Hepatocyte (in vitro differentiated cells): ENCODE measurements at regions not wholly inside any gene's neighbourhood (a gene's known extent, or its start where the extent isn't known, plus 50 kb on each side); places are given as distances from the start of the nearest gene placed in this dataset.

Experiments used
- DNase-seq: peaks from one replicate; pipeline ENCODE4 v3.0.0-alpha.2; 2016; ENCODE audit warnings: low spot score
- H2AFZ ChIP-seq: fragments of 200-600 bp; sonication (generic); 2 replicates; pipeline ENCODE4 v1.6.0; 2016; ENCODE audit warnings: antibody characterized with exemption, mild to moderate bottlenecking
- H3K27ac ChIP-seq: fragments of 200-600 bp; sonication (generic); 2 replicates; pipeline ENCODE4 v1.5.1; 2016; ENCODE audit warnings: mild to moderate bottlenecking
- H3K27me3 ChIP-seq: fragments of 200-600 bp; sonication (generic); 2 replicates; pipeline ENCODE4 v1.6.1; 2016
- H3K36me3 ChIP-seq: fragments of 200-600 bp; sonication (generic); replicated peaks from 2 replicates; pipeline ENCODE4 v1.5.1; 2016; ENCODE audit warnings: low read depth; ENCODE audit not compliant: insufficient read depth
- H3K4me1 ChIP-seq: fragments of 200-600 bp; sonication (generic); 2 replicates; pipeline ENCODE4 v1.5.1; 2016; ENCODE audit warnings: mild to moderate bottlenecking, moderate library complexity; ENCODE audit not compliant: insufficient read depth
- H3K4me2 ChIP-seq: fragments of 200-600 bp; sonication (generic); 2 replicates; pipeline ENCODE4 v1.6.0; 2016
- H3K4me3 ChIP-seq: fragments of 200-600 bp; sonication (generic); 2 replicates; pipeline ENCODE4 v1.5.1; 2016; ENCODE audit warnings: mild to moderate bottlenecking
- H3K79me2 ChIP-seq: fragments of 200-600 bp; sonication (generic); 2 replicates; pipeline ENCODE4 v1.6.0; 2017; ENCODE audit warnings: mild to moderate bottlenecking
- H3K9me2 ChIP-seq: fragments of 200-600 bp; sonication (generic); replicated peaks from 2 replicates; pipeline ENCODE4 v1.6.0; 2017; ENCODE audit warnings: mild to moderate bottlenecking; ENCODE audit not compliant: insufficient read depth
- H3K9me3 ChIP-seq: fragments of 200-600 bp; sonication (generic); 2 replicates; pipeline ENCODE4 v1.5.1; 2016; ENCODE audit warnings: low read depth, mild to moderate bottlenecking
- H4K20me1 ChIP-seq: fragments of 200-600 bp; sonication (generic); 2 replicates; pipeline ENCODE4 v1.6.0; 2016; ENCODE audit warnings: mild to moderate bottlenecking; ENCODE audit not compliant: insufficient read depth, poor library complexity, severe bottlenecking
- EZH2 ChIP-seq: fragments of 200-600 bp; sonication (generic); IDR thresholded peaks from 2 replicates; pipeline ENCODE4 v1.6.1; 2016; ENCODE audit warnings: antibody characterized with exemption, mild to moderate bottlenecking, borderline replicate concordance
- EZH2phosphoT487 ChIP-seq: fragments of 200-600 bp; sonication (generic); IDR thresholded peaks from one replicate; pipeline ENCODE4 v1.6.1; 2018; ENCODE audit warnings: antibody characterized with exemption, mild to moderate bottlenecking, low read depth, moderate library complexity; ENCODE audit not compliant: unreplicated experiment, severe bottlenecking
- WGBS: methylation state at CpG from one replicate; pipeline ENCODE4 v1.1.6; 2016; ENCODE audit warnings: low lambda C conversion rate; ENCODE audit errors: missing lambda C conversion rate; 5-methylcytosine and 5-hydroxymethylcytosine counted together
- TF ChIP-seq, protein P1 (sequence below): fragments of 200-600 bp; sonication (generic); IDR thresholded peaks from 2 replicates; pipeline ENCODE4 v1.5.1; 2016; ENCODE audit warnings: antibody characterized with exemption, mild to moderate bottlenecking; ENCODE audit not compliant: poor library complexity

DNA sequence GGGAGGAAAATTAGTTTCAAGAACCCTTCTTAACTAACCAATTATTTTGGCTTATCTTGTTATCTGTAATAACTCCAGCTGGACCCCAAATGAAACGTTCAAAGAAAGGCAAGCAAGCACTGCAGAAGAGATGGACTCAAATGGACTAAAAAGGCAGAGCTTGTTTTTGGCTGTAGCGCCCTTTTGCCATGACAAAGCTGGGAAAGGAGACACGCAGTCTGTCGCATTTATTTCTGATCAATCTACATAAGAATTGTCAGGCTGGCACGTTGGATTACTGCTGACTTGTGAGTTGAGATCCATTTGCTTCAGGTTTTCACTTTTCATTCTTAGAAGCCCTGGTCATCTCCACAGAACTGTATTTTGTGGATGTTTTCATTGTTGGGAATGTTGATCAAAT, 402.9 kb downstream of the TMEM182 start:
- H2AFZ ChIP-seq, result no peak overlapping the region
- no peak overlapping the region for H3K4me2 ChIP-seq
- WGBS, result 64% methylated on average over 5 of the region's 5 CpGs
- no peaks in the 10 kb centered on the region for H3K79me2 ChIP-seq
- H4K20me1 ChIP-seq, result no peaks in the 10 kb centered on the region
- H3K4me3 ChIP-seq, result no peak overlapping the region
- no peak overlapping the region for H3K27ac ChIP-seq
- H3K4me1 ChIP-seq, result no peaks in the 10 kb centered on the region
- H3K9me2 ChIP-seq, result no peaks in the 10 kb centered on the region
- no peak for DNase-seq
- peaks cover 6% of the 10 kb centered on the region for H3K27me3 ChIP-seq
- TF ChIP-seq, protein P1, sequence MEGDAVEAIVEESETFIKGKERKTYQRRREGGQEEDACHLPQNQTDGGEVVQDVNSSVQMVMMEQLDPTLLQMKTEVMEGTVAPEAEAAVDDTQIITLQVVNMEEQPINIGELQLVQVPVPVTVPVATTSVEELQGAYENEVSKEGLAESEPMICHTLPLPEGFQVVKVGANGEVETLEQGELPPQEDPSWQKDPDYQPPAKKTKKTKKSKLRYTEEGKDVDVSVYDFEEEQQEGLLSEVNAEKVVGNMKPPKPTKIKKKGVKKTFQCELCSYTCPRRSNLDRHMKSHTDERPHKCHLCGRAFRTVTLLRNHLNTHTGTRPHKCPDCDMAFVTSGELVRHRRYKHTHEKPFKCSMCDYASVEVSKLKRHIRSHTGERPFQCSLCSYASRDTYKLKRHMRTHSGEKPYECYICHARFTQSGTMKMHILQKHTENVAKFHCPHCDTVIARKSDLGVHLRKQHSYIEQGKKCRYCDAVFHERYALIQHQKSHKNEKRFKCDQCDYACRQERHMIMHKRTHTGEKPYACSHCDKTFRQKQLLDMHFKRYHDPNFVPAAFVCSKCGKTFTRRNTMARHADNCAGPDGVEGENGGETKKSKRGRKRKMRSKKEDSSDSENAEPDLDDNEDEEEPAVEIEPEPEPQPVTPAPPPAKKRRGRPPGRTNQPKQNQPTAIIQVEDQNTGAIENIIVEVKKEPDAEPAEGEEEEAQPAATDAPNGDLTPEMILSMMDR, result no peak
- TF ChIP-seq EZH2 (no peak), EZH2phosphoT487 (no peak)
- no peaks in the 10 kb centered on the region for H3K36me3 ChIP-seq
- no peaks in the 10 kb centered on the region for H3K9me3 ChIP-seq

DNA sequence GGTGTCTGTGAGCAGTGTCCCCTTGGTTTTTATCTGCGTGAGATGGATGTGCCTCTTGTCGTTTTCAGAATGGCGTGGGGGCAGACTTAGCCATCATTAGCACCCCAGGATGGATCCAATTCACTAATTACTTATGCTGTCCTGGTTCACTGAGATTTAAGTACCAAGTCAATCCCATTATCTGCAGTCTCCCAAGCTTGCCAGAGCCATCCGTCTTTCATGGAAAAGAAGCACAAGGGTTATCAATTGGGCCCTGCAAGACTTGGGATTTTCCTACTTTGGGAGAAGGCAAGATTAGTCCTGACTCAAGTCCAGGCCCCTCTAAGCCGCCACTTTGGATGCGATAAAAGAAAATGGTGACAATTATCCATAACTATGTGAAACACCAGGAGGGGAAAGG, 404.0 kb downstream of the TMEM182 start:
- Histone ChIP-seq H3K36me3 (no peaks in the 10 kb centered on the region), H3K4me1 (no peaks in the 10 kb centered on the region), H3K9me3 (no peaks in the 10 kb centered on the region), H3K9me2 (no peaks in the 10 kb centered on the region), H3K4me3 (no peak overlapping the region), H4K20me1 (no peaks in the 10 kb centered on the region), H3K27ac (no peak overlapping the region), H3K4me2 (no peak overlapping the region), H3K79me2 (no peaks in the 10 kb centered on the region), H3K27me3 (no peaks in the 10 kb centered on the region), H2AFZ (no peak overlapping the region)
- TF ChIP-seq EZH2phosphoT487 (no peak), EZH2 (no peak)
- TF ChIP-seq, protein P1, result no peak
- 88% methylated on average over 6 of the region's 6 CpGs for WGBS
- DNase-seq, result no peak

DNA sequence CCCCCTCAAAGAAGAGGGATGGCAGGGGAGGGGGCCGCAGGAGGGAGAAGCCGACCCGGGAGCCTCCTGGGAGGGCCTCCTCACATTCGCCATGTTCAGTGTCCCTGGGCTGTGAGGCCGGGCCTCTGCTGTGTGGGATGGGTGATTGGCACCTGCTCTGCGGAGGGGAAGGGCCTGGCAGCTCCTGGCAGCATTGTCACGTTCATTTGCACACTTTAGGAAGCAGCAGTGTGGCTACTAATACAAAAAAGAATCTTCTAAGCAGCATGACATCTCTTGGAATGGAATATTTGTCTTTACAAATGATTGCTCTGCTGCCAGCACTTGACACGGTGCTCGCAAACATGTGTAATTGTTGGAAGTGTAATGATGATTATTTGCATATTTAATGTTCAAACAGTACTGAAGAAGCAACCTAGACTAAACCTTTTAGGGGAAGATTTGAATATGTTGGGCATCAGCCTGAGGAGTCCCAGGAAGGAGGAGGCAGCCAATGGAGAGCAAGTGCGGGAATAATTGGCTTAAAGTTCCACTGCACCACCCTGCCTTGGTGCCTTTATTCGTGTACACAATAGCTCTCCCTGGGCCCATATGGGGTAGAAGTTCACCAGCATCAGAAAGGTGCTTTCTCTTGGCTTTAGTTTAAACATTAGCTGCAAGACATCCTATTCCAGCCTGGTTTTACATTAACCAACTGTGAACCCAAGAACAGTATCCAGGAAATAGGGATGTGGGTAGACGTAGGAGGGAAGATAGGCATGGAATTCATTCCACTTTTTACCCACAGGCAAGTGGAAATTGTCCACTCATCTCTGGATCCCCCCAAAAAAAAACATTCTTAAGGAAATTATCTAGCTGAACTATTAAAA, 404.9 kb downstream of the TMEM182 start:
- no peak overlapping the region for H3K27ac ChIP-seq
- no peaks in the 10 kb centered on the region for H4K20me1 ChIP-seq
- no peaks in the 10 kb centered on the region for H3K9me2 ChIP-seq
- DNase-seq, result peak; percentile 36
- H3K9me3 ChIP-seq, result no peaks in the 10 kb centered on the region
- H3K4me3 ChIP-seq, result no peak overlapping the region
- H3K79me2 ChIP-seq, result no peaks in the 10 kb centered on the region
- no peaks in the 10 kb centered on the region for H3K27me3 ChIP-seq
- H3K4me1 ChIP-seq, result no peaks in the 10 kb centered on the region
- no peaks in the 10 kb centered on the region for H3K36me3 ChIP-seq
- H3K4me2 ChIP-seq, result no peak overlapping the region
- 74% methylated on average over 12 of the region's 12 CpGs for WGBS
- TF ChIP-seq EZH2phosphoT487, result no peak
- TF ChIP-seq, protein P1, result no peak
- TF ChIP-seq EZH2, result no peak
- no peak overlapping the region for H2AFZ ChIP-seq
